Large intestine (tissue), 3 donors: ENCODE measurements at regions not wholly inside any gene's neighbourhood (a gene's known extent, or its start where the extent isn't known, plus 50 kb on each side); places are given as distances from the start of the nearest gene placed in this dataset.
A peak's percentile ranks its signal among the peaks of the same experiment; 100 is the strongest.

Source experiments
- DNase-seq, 2 donors: peaks; one replicate each; pipeline versions ENCODE4 v3.0.0 to v3.0.0-alpha.2; 2013
- H3K27ac ChIP-seq: one replicate; pipeline ENCODE4 v1.5.1; 2013; ENCODE audit warnings: low read length
- H3K27me3 ChIP-seq: 2 replicates; pipeline ENCODE4 v1.6.1; 2013; ENCODE audit warnings: low read length; ENCODE audit not compliant: control insufficient read depth, insufficient read depth
- H3K36me3 ChIP-seq: 2 replicates; pipeline ENCODE4 v1.6.1; 2013; ENCODE audit warnings: low read length; ENCODE audit not compliant: control insufficient read depth, insufficient read depth
- H3K4me1 ChIP-seq: one replicate; pipeline ENCODE4 v1.6.1; 2013; ENCODE audit warnings: low read length; ENCODE audit not compliant: control insufficient read depth, insufficient read depth
- H3K4me3 ChIP-seq: one replicate; pipeline ENCODE4 v1.5.1; 2013; ENCODE audit warnings: low read length
- H3K9me3 ChIP-seq: one replicate; pipeline ENCODE4 v1.6.1; 2013; ENCODE audit warnings: mild to moderate bottlenecking, low read depth, low read length, moderate library complexity; ENCODE audit not compliant: control insufficient read depth
- WGBS: methylation state at CpG from one replicate; pipeline ENCODE4 v1.1.5; 2013; ENCODE audit warnings: low lambda C conversion rate; ENCODE audit not compliant: insufficient coverage; 5-methylcytosine and 5-hydroxymethylcytosine counted together

GRCh38 chr1:22287273-22287672 is 144.4 kb upstream of the WNT4 start:
- Histone ChIP-seq H3K27me3 (no peaks in the 10 kb centered on the region), H3K4me3 (no peak overlapping the region), H3K4me1 (peaks cover 4% of the 10 kb centered on the region), H3K9me3 (no peaks in the 10 kb centered on the region), H3K36me3 (no peaks in the 10 kb centered on the region), H3K27ac (no peak overlapping the region)
- DNase-seq: no peak
- WGBS: 83% methylated on average over 1 of the region's 3 CpGs

GRCh38 chr1:22287946-22288520 is 145.1 kb upstream of the WNT4 start:
- H3K27me3 ChIP-seq: no peaks in the 10 kb centered on the region
- H3K9me3 ChIP-seq: no peaks in the 10 kb centered on the region
- no CpG with 5 or more reads among the region's 15 CpGs for WGBS
- no peak overlapping the region for H3K4me3 ChIP-seq
- H3K27ac ChIP-seq: no peak overlapping the region
- no peaks in the 10 kb centered on the region for H3K36me3 ChIP-seq
- no peak for DNase-seq
- H3K4me1 ChIP-seq: peaks cover 7% of the 10 kb centered on the region

- WGBS: no CpG with 5 or more reads among the region's 4 CpGs
- Histone ChIP-seq H3K4me3 (no peak overlapping the region), H3K9me3 (no peaks in the 10 kb centered on the region), H3K27me3 (no peaks in the 10 kb centered on the region), H3K4me1 (peaks cover 7% of the 10 kb centered on the region), H3K36me3 (no peaks in the 10 kb centered on the region), H3K27ac (no peak overlapping the region)
- DNase-seq: no peak
These were observed 145.8 kb upstream of the WNT4 start for GRCh38 chr1:22288593-22289241.

GRCh38 chr1:22289307-22289995 is 146.6 kb upstream of the WNT4 start:
- no peaks in the 10 kb centered on the region for H3K36me3 ChIP-seq
- H3K4me3 ChIP-seq: no peak overlapping the region
- no CpG with 5 or more reads among the region's 11 CpGs for WGBS
- no peak overlapping the region for H3K27ac ChIP-seq
- peaks cover 7% of the 10 kb centered on the region for H3K4me1 ChIP-seq
- H3K9me3 ChIP-seq: no peaks in the 10 kb centered on the region
- no peak for DNase-seq
- no peaks in the 10 kb centered on the region for H3K27me3 ChIP-seq

- DNase-seq: no peak
- H3K9me3 ChIP-seq: no peaks in the 10 kb centered on the region
- H3K4me1 ChIP-seq: peaks cover 7% of the 10 kb centered on the region
- no peaks in the 10 kb centered on the region for H3K27me3 ChIP-seq
- H3K36me3 ChIP-seq: no peaks in the 10 kb centered on the region
- no peak overlapping the region for H3K4me3 ChIP-seq
- H3K27ac ChIP-seq: no peak overlapping the region
- WGBS: no CpG with 5 or more reads among the region's 8 CpGs
These were observed 147.3 kb upstream of the WNT4 start for GRCh38 chr1:22290157-22290556.

- H3K27ac ChIP-seq: no peak overlapping the region
- no peak overlapping the region for H3K4me3 ChIP-seq
- no peaks in the 10 kb centered on the region for H3K9me3 ChIP-seq
- WGBS: no CpG with 5 or more reads among the region's 9 CpGs
- no peak for DNase-seq
- H3K27me3 ChIP-seq: no peaks in the 10 kb centered on the region
- H3K4me1 ChIP-seq: peaks cover 7% of the 10 kb centered on the region
- no peaks in the 10 kb centered on the region for H3K36me3 ChIP-seq
These were observed 147.7 kb upstream of the WNT4 start for GRCh38 chr1:22290611-22291010.

GRCh38 chr1:22291057-22291456 is 148.2 kb upstream of the WNT4 start:
- no peak overlapping the region for H3K27ac ChIP-seq
- no peaks in the 10 kb centered on the region for H3K27me3 ChIP-seq
- H3K4me3 ChIP-seq: no peak overlapping the region
- H3K36me3 ChIP-seq: no peaks in the 10 kb centered on the region
- DNase-seq: no peak
- H3K9me3 ChIP-seq: no peaks in the 10 kb centered on the region
- 50% methylated on average over 2 of the region's 6 CpGs for WGBS
- H3K4me1 ChIP-seq: peaks cover 7% of the 10 kb centered on the region

GRCh38 chr1:22291494-22291893 is 148.6 kb upstream of the WNT4 start:
- Histone ChIP-seq H3K9me3 (no peaks in the 10 kb centered on the region), H3K4me1 (peaks cover 7% of the 10 kb centered on the region), H3K27ac (no peak overlapping the region), H3K27me3 (no peaks in the 10 kb centered on the region), H3K36me3 (no peaks in the 10 kb centered on the region), H3K4me3 (no peak overlapping the region)
- DNase-seq: no peak

- Histone ChIP-seq H3K4me1 (peaks cover 7% of the 10 kb centered on the region), H3K27ac (no peak overlapping the region), H3K4me3 (no peak overlapping the region), H3K36me3 (no peaks in the 10 kb centered on the region), H3K27me3 (no peaks in the 10 kb centered on the region), H3K9me3 (no peaks in the 10 kb centered on the region)
- DNase-seq: peak in 1 of 2 donors; percentile 54
- WGBS: 0% methylated on average over 1 of the region's 16 CpGs
These were observed 149.3 kb upstream of the WNT4 start for GRCh38 chr1:22292011-22292788.

GRCh38 chr1:22295396-22295795 is 152.5 kb upstream of the WNT4 start:
- Histone ChIP-seq H3K27me3 (peaks cover 4% of the 10 kb centered on the region), H3K27ac (no peak overlapping the region), H3K4me3 (no peak overlapping the region), H3K9me3 (no peaks in the 10 kb centered on the region), H3K36me3 (no peaks in the 10 kb centered on the region), H3K4me1 (peaks cover 7% of the 10 kb centered on the region)
- no peak for DNase-seq
- no CpG with 5 or more reads among the region's 2 CpGs for WGBS
